Type B pancreatic cell (in vitro differentiated cells): ENCODE measurements at regions not wholly inside any gene's neighbourhood (a gene's known extent, or its start where the extent isn't known, plus 50 kb on each side); places are given as distances from the start of the nearest gene placed in this dataset.
"Not testable (repeated sequence)": the region's sequence is repeated elsewhere in the genome, so short reads cannot be mapped to it uniquely, and the experiment has no call there.

Experiments used
- DNase-seq: peaks from one replicate; pipeline ENCODE4 v3.0.0; 2021; ENCODE audit warnings: mixed read lengths; ENCODE audit not compliant: unreplicated experiment; ENCODE audit errors: extremely low spot score
- H3K27ac Mint-ChIP-seq: 2 replicates; pipeline ENCODE4 v1.8.0; 2021; ENCODE audit warnings: mild to moderate bottlenecking, mixed read lengths
- H3K27me3 Mint-ChIP-seq: 2 replicates; pipeline ENCODE4 v1.8.0; 2021; ENCODE audit warnings: mixed read lengths
- H3K36me3 Mint-ChIP-seq: 2 replicates; pipeline ENCODE4 v1.8.0; 2021; ENCODE audit warnings: mixed read lengths
- H3K4me1 Mint-ChIP-seq: one replicate; pipeline ENCODE4 v1.8.0; 2021; ENCODE audit warnings: mixed read lengths; ENCODE audit not compliant: unreplicated experiment
- H3K4me3 Mint-ChIP-seq: 2 replicates; pipeline ENCODE4 v1.8.0; 2021; ENCODE audit warnings: mild to moderate bottlenecking, mixed read lengths
- H3K9me3 Mint-ChIP-seq: 2 replicates; pipeline ENCODE4 v1.8.0; 2021; ENCODE audit warnings: mixed read lengths
- TF ChIP-seq, protein P1 (sequence below): fragments of 200-600 bp; sonication (generic); conservative IDR thresholded peaks from 2 replicates; pipeline ENCODE4 v1.5.0; 2021; ENCODE audit warnings: antibody characterized with exemption, mild to moderate bottlenecking

DNA sequence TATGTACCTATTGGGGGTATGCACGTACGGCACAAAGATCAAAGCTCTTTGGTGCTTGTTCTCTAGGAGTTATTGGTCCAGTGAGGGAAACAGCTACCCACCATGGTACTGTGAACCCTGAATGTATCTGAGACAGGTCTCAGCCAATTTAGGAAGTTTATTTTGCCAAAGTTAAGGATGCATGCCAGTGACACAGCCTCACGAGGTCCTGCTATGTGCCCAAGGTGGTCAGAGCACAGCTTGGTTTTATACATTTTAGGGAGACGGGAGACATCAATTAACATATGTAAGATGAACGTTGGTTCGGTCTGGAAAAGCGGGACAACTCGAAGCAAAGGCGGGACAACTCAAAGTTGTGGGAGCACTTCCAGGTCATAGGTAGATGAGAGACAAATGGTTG, 75.8 kb downstream of the SOWAHC start:
- TF ChIP-seq, protein P1, sequence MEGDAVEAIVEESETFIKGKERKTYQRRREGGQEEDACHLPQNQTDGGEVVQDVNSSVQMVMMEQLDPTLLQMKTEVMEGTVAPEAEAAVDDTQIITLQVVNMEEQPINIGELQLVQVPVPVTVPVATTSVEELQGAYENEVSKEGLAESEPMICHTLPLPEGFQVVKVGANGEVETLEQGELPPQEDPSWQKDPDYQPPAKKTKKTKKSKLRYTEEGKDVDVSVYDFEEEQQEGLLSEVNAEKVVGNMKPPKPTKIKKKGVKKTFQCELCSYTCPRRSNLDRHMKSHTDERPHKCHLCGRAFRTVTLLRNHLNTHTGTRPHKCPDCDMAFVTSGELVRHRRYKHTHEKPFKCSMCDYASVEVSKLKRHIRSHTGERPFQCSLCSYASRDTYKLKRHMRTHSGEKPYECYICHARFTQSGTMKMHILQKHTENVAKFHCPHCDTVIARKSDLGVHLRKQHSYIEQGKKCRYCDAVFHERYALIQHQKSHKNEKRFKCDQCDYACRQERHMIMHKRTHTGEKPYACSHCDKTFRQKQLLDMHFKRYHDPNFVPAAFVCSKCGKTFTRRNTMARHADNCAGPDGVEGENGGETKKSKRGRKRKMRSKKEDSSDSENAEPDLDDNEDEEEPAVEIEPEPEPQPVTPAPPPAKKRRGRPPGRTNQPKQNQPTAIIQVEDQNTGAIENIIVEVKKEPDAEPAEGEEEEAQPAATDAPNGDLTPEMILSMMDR: no peak
- H3K4me1 Mint-ChIP-seq: peaks cover 56% of the 10 kb centered on the region
- H3K4me3 Mint-ChIP-seq: peak overlapping the region; percentile 14
- no peaks in the 10 kb centered on the region for H3K27me3 Mint-ChIP-seq
- H3K9me3 Mint-ChIP-seq: no peaks in the 10 kb centered on the region
- peak overlapping the region; percentile 94 for H3K27ac Mint-ChIP-seq
- no peak for DNase-seq
- no peaks in the 10 kb centered on the region for H3K36me3 Mint-ChIP-seq

DNA sequence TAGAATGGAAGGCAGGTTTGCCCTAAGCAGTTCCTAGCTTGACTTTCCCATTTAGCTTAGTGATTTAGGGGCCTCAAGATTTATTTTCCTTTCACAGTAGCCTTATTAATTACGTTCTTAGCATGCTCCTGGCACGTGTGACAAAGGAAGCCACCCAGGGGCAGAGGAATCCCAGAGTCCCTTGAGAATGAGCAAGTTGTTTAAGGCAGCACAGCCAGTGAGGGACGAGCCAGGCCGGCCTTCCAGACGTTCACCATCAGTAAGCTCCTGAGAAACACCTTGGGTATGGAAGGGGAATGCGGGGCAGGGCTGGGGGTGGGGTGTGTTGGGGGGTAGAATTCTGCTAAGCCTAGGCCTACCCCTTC, 76.3 kb downstream of the SOWAHC start:
- H3K4me3 Mint-ChIP-seq: peak overlapping the region; percentile 14
- no peaks in the 10 kb centered on the region for H3K36me3 Mint-ChIP-seq
- H3K9me3 Mint-ChIP-seq: no peaks in the 10 kb centered on the region
- TF ChIP-seq, protein P1: no peak
- peaks cover 54% of the 10 kb centered on the region for H3K4me1 Mint-ChIP-seq
- H3K27ac Mint-ChIP-seq: peak overlapping the region; percentile 94
- no peaks in the 10 kb centered on the region for H3K27me3 Mint-ChIP-seq
- DNase-seq: no peak

DNA sequence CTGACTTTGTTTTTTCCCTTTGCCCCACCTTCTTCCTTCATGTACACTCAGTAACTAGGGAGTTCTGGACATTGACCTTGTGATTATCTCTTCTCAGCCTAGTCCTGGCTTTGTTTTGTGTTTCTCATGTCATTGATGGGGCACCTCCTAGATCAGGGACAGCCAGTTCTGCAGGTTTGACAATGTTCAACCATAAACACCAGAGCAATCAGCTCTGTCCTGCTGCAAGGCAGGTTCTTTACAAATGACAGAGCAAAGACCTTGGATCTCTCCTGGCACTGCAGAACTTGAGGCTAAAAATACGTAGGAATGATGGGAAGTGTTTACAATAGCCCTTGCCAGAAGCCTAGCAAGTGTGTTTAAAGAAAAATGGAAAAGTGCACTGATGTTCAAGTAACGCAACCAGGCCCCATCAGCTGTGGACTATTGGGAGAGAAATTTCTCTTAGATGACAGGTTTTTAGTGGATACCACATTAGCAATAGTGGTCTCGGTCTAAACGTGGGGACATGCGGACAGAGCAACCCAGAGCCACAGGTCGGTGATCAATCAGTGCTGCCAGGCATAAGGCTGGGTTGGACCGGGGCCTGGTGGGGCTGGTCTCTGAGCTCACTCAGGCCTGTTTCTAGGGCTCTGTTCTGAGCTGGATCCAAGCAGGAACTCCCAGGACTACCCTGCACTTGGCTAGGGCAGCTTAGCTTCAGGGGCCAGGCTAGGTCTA, 76.8 kb downstream of the SOWAHC start:
- no peak for DNase-seq
- H3K4me1 Mint-ChIP-seq: peaks cover 48% of the 10 kb centered on the region
- H3K27ac Mint-ChIP-seq: peak overlapping the region; percentile 94
- TF ChIP-seq, protein P1: no peak
- H3K27me3 Mint-ChIP-seq: no peaks in the 10 kb centered on the region
- H3K36me3 Mint-ChIP-seq: no peaks in the 10 kb centered on the region
- H3K9me3 Mint-ChIP-seq: no peaks in the 10 kb centered on the region
- peak overlapping the region; percentile 14 for H3K4me3 Mint-ChIP-seq

DNA sequence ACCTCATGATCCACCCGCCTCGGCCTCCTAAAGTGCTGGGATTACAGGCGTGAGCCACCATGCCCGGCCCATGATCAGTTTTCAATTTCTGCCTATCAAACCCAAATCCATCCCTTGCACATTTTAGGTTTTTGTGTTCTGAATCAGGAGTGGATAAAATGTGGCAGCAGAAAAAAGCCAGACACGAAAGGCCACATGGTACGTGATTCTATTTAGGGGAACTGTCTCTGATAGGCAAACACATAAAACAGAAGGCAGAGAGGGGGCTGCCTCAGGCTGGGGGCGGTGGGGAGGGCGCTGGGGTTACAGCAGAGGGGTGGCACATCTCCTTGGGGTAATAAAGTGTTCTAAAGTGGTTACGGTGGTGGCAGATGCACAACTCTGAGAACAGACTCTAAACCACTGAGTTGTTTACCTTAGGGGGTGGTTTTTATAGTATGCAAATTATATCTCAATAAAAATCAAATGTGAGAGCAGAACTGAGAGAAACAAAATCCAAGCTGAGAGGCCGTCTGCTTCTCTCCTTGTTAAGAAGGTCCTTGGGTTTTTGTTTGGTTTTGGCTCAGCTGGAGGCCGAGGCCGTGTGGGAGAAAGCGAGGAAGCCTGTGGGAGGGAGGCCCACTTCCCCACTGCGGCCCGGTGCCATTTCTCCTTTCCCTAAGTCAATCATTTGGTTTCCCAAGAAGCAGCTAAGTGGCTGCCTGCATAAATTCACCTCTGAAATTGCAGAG, 78.0 kb downstream of the SOWAHC start:
- no peak for DNase-seq
- H3K4me3 Mint-ChIP-seq: no peak overlapping the region
- no peaks in the 10 kb centered on the region for H3K9me3 Mint-ChIP-seq
- H3K27me3 Mint-ChIP-seq: no peaks in the 10 kb centered on the region
- H3K36me3 Mint-ChIP-seq: no peaks in the 10 kb centered on the region
- TF ChIP-seq, protein P1: no peak
- peak overlapping the region; percentile 59 for H3K27ac Mint-ChIP-seq
- peaks cover 40% of the 10 kb centered on the region for H3K4me1 Mint-ChIP-seq

DNA sequence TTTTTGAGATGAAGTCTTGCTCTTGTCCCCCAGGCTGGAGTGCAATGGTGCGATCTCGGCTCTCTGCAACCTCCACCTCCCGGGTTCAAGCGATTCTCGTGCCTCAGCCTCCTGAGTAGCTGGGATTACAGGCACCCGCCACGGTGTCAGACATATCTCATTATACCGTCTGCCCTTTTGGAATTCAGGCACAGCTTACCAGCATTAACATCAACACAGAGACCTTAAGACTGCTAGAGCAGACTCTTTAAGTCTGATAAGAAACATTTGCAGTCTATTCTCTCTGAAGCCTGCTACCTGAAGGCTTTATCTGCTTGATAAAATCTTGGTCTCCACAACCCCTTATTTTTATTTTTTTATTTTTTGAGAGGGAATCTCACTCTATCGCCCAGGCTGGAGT, 78.7 kb downstream of the SOWAHC start:
- DNase-seq, H3K36me3 Mint-ChIP-seq, H3K27me3 Mint-ChIP-seq, H3K4me3 Mint-ChIP-seq, H3K9me3 Mint-ChIP-seq: not testable (repeated sequence)
- H3K4me1 Mint-ChIP-seq: peaks cover 40% of the 10 kb centered on the region
- peak overlapping the region; percentile 59 for H3K27ac Mint-ChIP-seq

DNA sequence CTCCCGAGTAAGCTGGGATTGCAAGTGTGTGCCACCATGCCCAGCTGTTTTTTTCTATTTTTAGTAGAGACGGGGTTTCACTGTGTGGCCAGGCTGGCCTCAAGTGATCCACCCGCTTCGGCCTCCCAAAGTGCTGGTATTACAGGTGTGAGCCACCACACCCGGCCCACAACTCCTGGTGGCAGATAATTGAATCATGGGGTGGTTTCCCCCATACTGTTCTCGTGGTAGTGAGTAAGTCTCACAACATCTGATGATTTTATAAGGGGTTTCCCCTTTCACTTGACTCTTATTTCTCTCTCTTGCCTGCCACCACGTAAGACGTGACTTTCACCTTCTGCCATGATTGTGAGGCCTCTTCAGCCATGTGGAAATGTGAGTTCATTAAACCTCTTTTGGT, 79.1 kb downstream of the SOWAHC start:
- not testable (repeated sequence) for H3K36me3 Mint-ChIP-seq, H3K27me3 Mint-ChIP-seq, DNase-seq, H3K9me3 Mint-ChIP-seq
- H3K4me1 Mint-ChIP-seq: peaks cover 40% of the 10 kb centered on the region
- peak overlapping the region; percentile 39 for H3K4me3 Mint-ChIP-seq
- H3K27ac Mint-ChIP-seq: peak overlapping the region; percentile 40
